Tibial nerve (tissue), 4 donors: ENCODE measurements at regions not wholly inside any gene's neighbourhood (a gene's known extent, or its start where the extent isn't known, plus 50 kb on each side); places are given as distances from the start of the nearest gene placed in this dataset.

Experiments used
- EP300 ChIP-seq, 2 donors: sonication (generic); formaldehyde crosslinking; IDR thresholded peaks; one replicate each; pipeline ENCODE4 v1.6.1; 2017; ENCODE audit warnings: antibody characterized with exemption in 2 of 2, mild to moderate bottlenecking in 1 of 2
- POLR2A ChIP-seq, 2 donors: fragments of 450-650 bp; IDR thresholded peaks; one replicate each; pipeline ENCODE4 v1.6.1; 2017; ENCODE audit warnings: antibody characterized with exemption in 2 of 2, mild to moderate bottlenecking in 2 of 2, moderate library complexity in 2 of 2
- TF ChIP-seq, protein P1 (sequence below), 5 experiments: fragments of 200-600 bp in 3 of 5; fragments of 450-650 bp in 2 of 5; sonication (generic) in 3 of 5; IDR thresholded peaks; one replicate each; pipeline ENCODE4 v1.5.1; 2016 to 2019; ENCODE audit warnings: antibody characterized with exemption in 5 of 5, mild to moderate bottlenecking in 3 of 5, moderate library complexity in 2 of 5

DNA sequence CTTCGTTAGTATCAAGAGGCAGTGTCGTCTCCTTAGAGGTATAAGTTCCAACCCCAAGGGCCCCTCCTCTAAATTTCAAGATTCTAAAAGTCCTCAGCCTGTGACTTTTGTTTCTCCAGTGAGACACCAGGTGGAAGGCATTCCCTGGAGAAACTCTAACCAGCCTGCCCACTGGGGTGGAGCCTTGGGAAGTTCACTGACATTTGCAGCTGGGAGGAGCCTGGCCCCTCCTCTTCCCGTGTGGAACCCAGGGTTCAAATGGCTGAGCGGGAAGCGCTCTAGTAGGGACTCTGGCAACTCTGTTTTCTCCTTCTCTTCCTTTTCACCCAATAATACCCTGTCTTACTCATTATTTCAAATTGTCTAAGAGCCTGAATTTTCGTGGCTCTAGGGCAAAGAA is 325.0 kb downstream of the TLL1 start:
- TF ChIP-seq, protein P1, sequence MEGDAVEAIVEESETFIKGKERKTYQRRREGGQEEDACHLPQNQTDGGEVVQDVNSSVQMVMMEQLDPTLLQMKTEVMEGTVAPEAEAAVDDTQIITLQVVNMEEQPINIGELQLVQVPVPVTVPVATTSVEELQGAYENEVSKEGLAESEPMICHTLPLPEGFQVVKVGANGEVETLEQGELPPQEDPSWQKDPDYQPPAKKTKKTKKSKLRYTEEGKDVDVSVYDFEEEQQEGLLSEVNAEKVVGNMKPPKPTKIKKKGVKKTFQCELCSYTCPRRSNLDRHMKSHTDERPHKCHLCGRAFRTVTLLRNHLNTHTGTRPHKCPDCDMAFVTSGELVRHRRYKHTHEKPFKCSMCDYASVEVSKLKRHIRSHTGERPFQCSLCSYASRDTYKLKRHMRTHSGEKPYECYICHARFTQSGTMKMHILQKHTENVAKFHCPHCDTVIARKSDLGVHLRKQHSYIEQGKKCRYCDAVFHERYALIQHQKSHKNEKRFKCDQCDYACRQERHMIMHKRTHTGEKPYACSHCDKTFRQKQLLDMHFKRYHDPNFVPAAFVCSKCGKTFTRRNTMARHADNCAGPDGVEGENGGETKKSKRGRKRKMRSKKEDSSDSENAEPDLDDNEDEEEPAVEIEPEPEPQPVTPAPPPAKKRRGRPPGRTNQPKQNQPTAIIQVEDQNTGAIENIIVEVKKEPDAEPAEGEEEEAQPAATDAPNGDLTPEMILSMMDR (IDR thresholded peaks at IDR 0.05): no peak
- TF ChIP-seq POLR2A (IDR thresholded peaks at IDR 0.05): no peak
- TF ChIP-seq EP300 (IDR thresholded peaks at IDR 0.05): no peak
